BE2C (cell line): ENCODE measurements at regions not wholly inside any gene's neighbourhood (a gene's known extent, or its start where the extent isn't known, plus 50 kb on each side); places are given as distances from the start of the nearest gene placed in this dataset.

Source experiments
- DNase-seq: peaks from one replicate; pipeline ENCODE4 v3.0.0-alpha.2; 2020
- H3K27me3 ChIP-seq: fragments of 250-450 bp; sonication (Bioruptor Pico); 2 replicates; pipeline ENCODE4 v1.5.1; 2020; ENCODE audit warnings: mild to moderate bottlenecking
- H3K36me3 ChIP-seq: fragments of 250-450 bp; sonication (Bioruptor Pico); 2 replicates; pipeline ENCODE4 v1.5.1; 2020; ENCODE audit warnings: mild to moderate bottlenecking
- H3K4me1 ChIP-seq: fragments of 250-450 bp; sonication (Bioruptor Pico); 2 replicates; pipeline ENCODE4 v1.5.1; 2020
- H3K4me3 ChIP-seq: 2 replicates; pipeline ENCODE4 v1.5.1; 2011; ENCODE audit warnings: low read depth, low read length
- H3K9me3 ChIP-seq: fragments of 250-450 bp; sonication (Bioruptor Pico); 2 replicates; pipeline ENCODE4 v1.5.1; 2020
- TF ChIP-seq, protein P1 (sequence below): IDR thresholded peaks from 2 replicates; pipeline ENCODE4 v1.5.1; 2012; ENCODE audit warnings: mild to moderate bottlenecking, low read depth, low read length

GRCh38 chr13:73334445-73334844, 275.6 kb downstream of the KLF5 start:
- H3K9me3 ChIP-seq = no peaks in the 10 kb centered on the region
- TF ChIP-seq, protein P1, sequence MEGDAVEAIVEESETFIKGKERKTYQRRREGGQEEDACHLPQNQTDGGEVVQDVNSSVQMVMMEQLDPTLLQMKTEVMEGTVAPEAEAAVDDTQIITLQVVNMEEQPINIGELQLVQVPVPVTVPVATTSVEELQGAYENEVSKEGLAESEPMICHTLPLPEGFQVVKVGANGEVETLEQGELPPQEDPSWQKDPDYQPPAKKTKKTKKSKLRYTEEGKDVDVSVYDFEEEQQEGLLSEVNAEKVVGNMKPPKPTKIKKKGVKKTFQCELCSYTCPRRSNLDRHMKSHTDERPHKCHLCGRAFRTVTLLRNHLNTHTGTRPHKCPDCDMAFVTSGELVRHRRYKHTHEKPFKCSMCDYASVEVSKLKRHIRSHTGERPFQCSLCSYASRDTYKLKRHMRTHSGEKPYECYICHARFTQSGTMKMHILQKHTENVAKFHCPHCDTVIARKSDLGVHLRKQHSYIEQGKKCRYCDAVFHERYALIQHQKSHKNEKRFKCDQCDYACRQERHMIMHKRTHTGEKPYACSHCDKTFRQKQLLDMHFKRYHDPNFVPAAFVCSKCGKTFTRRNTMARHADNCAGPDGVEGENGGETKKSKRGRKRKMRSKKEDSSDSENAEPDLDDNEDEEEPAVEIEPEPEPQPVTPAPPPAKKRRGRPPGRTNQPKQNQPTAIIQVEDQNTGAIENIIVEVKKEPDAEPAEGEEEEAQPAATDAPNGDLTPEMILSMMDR = no peak
- no peak overlapping the region for H3K4me3 ChIP-seq
- DNase-seq = no peak
- no peaks in the 10 kb centered on the region for H3K27me3 ChIP-seq
- no peaks in the 10 kb centered on the region for H3K4me1 ChIP-seq
- H3K36me3 ChIP-seq = no peaks in the 10 kb centered on the region

DNA sequence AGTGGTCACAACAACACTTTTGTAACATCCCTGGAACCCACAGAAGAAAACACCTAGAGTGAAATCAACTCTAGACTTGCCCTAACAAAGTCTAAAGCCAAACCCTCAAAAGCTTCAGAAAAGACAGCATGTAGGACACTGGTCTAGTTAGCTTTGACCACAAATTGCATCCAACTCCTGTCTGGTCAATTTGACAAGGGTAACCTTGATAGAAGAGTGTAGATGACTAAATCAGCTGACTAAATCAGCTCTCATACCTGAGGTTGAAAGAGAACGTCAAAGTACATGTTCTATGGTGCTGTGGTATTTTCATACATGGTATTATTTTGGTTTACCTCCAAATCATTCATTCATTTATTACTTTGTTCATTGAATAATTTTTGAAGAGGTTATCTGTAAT, 272.8 kb downstream of the KLF5 start:
- no peak for DNase-seq

GRCh38 chr13:73329355-73329754, 270.6 kb downstream of the KLF5 start:
- Histone ChIP-seq H3K4me3 (no peak overlapping the region), H3K9me3 (no peaks in the 10 kb centered on the region), H3K4me1 (no peaks in the 10 kb centered on the region), H3K27me3 (peaks cover 3% of the 10 kb centered on the region; the same call in 1 of the 2 replicates), H3K36me3 (no peaks in the 10 kb centered on the region)
- no peak for DNase-seq
- TF ChIP-seq, protein P1 = no peak

More for the DNA sequence above, 272.8 kb downstream of the KLF5 start:
- H3K36me3 ChIP-seq = no peaks in the 10 kb centered on the region
- H3K9me3 ChIP-seq = no peaks in the 10 kb centered on the region
- H3K4me3 ChIP-seq = no peak overlapping the region
- TF ChIP-seq, protein P1 = no peak
- H3K27me3 ChIP-seq = peaks cover 3% of the 10 kb centered on the region; the same call in 1 of the 2 replicates
- H3K4me1 ChIP-seq = no peaks in the 10 kb centered on the region

GRCh38 chr13:73327579-73327978, 268.8 kb downstream of the KLF5 start:
- no peak overlapping the region for H3K4me3 ChIP-seq
- DNase-seq = no peak
- no peaks in the 10 kb centered on the region for H3K9me3 ChIP-seq
- H3K36me3 ChIP-seq = no peaks in the 10 kb centered on the region
- peaks cover 3% of the 10 kb centered on the region; the same call in 1 of the 2 replicates for H3K27me3 ChIP-seq
- H3K4me1 ChIP-seq = no peaks in the 10 kb centered on the region
- TF ChIP-seq, protein P1 = no peak

DNA sequence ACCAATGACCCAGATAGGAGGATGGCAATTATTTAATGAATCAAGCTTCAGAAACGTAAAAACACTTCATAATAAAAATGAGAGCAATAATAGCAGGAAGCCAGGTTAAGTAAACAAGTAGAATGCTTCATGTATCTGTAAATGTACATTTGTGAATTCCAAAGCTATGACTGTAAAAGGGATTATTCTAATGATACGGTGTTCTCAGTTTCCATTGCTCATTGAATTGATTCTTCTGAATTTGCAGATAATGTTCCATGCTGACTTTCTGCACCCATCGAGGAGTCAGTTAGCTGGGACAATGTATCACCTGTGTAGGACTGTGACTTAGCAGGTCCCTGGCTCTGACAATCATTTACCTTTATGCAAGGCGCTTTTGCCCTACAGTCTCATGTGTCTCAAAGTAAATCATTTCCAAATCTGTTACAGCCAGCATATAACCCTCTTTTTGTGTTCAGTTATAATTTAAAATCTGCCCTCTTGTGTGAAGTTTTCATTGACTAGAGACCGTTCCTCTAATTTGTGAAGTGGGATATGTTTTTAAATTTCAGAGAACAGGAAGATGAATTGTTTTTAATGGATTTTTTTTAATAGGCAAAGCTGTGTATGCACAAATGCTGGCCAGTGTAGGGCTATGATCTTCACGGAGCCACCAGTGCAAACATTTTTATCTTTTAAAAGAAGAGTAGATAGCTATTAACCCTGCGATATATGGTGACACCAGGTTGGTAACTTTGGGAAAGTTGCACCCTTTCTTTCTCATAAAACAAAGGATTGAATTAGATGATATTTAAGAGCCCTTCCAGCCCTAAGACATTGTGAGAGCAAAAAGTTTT, 267.1 kb downstream of the KLF5 start:
- Histone ChIP-seq H3K9me3 (no peaks in the 10 kb centered on the region), H3K36me3 (no peaks in the 10 kb centered on the region), H3K4me1 (no peaks in the 10 kb centered on the region), H3K4me3 (no peak overlapping the region), H3K27me3 (peaks cover 3% of the 10 kb centered on the region; the same call in 1 of the 2 replicates)
- DNase-seq = no peak
- TF ChIP-seq, protein P1 = no peak
